Fibroblast of skin of left biceps (primary cell): ENCODE measurements at regions not wholly inside any gene's neighbourhood (a gene's known extent, or its start where the extent isn't known, plus 50 kb on each side); places are given as distances from the start of the nearest gene placed in this dataset.
"Not testable (repeated sequence)": the region's sequence is repeated elsewhere in the genome, so short reads cannot be mapped to it uniquely, and the experiment has no call there.

Experiments
- DNase-seq, 2 experiments: peaks; one replicate each; pipeline ENCODE4 v3.0.0-alpha.2; 2013; ENCODE audit warnings: low read depth in 2 of 2

DNA sequence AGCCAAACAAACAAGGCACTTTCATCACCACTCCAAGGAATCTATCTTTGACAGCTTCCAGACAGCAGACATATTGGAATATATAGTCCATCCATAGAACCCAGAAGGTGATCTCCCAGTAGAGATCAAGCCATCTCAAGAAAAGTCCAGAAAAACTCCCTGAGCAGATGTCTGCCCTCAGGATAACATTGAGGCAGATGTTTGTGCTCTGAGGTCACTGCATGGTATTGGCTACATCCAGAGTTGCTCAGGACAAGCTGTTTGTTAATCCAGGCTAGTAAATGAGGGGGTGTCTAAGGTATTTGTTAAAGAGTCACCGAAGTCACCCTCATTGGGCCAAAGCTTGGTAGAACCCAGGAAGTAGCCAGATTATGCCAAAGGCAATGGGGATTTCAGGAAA lies 556.3 kb upstream of the KLF4 start:
- no peak for DNase-seq

DNA sequence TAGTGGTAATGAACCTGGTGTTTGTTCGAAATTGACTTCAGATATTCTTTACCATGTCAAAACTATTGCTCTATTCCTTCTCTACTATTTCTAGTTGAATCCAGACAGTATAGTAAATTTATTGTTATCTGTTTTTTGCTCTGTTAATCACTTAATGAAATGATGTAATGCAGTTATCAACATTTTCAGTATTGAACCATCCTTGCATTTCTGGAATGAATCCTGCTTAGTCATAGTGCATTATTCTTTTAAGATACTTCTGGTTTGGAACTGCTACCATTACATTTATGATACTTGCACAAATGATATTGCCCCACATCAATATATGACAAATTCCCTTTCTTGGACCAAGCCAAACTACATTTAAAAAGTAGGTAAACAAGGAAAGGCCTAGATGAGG lies 554.0 kb upstream of the KLF4 start:
- no peak for DNase-seq

DNA sequence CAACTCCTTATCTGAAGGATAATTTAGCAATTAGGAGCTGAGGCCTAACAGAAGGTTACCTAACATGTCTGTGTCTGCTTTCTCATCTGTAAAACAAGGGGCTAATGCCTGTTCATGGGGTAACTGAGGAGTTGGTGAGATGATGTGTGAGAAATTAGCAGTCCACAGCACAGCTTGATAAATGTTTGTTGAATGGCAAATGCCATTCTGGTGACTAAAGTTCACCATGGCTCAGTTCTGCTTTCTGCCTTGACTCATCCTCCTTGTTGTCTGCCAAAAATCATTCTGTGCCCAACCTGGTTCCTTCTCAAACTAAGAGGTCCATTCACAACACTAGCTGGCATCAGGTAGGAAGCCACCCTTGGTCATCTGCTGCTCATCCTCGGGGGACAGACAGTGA lies 552.0 kb upstream of the KLF4 start:
- DNase-seq: no peak

DNA sequence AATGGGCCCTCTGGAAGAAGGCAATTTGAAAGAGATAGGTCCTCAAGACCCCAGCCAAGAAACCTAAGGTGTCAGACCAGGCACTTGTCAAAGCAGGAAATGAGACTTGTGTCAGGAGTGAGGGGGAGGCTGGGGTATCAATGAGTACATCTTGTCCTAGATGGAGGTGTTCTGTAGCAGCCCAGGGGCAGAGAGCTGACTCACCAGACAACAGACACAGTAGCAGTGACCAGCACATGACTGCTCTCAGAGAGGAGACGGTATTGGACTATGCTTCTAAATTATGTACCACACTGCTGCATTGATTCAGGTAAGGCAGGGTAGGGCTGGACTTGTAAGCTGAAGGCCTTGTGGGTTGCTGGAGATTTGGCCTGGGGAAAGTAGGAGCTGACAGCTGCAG lies 551.2 kb upstream of the KLF4 start:
- DNase-seq: no peak

DNA sequence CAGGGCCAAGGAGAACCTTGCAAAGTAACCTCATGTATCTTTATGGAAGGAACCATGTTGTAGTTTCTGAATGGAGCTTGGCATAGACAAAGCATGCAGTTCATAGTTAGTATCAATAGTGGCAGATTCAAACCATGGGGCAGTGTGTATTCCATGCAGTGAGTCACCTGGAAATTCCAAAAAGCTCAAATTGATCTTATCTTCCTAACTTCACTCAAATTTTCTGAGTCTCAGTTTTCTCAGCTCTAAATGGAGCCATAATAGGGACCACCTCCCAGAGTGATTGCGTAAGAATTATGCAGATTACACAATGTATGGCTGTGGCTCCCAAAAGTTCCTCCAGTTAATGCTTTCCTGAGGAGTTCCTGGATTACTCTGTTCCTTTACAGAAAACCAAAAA lies 549.9 kb upstream of the KLF4 start:
- DNase-seq: no peak

DNA sequence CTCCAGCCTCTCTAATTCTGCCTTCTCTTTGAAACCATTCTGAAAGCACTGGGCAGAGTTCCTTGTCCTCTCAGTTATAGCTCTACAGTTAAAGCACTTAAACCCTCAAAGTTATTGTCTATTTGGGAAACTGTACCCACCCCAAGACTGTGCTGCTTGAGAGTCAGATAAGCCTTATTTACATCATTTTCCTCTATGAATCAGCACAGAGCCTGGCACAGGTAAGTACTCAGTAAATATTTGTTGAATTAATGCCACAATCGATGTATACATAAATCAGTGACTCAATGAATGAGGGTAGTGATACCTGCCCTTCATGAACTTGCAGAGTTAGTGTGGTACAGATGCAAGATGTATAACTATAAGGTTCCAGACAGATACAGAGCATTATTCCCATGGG lies 549.4 kb upstream of the KLF4 start:
- no peak for DNase-seq

DNA sequence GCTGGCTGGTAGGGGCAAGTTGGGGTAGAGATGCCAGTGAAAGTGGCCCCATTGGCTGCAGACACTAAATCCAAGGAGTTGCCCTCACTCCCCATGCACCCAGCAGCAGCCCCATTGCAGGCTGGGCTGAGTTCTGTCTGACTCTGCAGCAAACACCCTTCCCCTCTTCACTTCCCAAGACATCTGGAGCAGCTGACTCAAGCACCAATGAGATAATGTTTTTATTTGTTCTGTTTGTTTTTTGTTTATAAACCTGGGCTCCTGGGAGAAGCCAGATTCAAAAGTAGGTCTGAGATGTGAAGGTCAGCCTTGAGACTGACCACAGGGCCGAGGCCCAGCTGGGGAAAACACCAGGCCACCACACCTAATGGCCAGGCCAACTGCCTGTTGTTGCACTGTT lies 545.9 kb upstream of the KLF4 start:
- no peak for DNase-seq

DNA sequence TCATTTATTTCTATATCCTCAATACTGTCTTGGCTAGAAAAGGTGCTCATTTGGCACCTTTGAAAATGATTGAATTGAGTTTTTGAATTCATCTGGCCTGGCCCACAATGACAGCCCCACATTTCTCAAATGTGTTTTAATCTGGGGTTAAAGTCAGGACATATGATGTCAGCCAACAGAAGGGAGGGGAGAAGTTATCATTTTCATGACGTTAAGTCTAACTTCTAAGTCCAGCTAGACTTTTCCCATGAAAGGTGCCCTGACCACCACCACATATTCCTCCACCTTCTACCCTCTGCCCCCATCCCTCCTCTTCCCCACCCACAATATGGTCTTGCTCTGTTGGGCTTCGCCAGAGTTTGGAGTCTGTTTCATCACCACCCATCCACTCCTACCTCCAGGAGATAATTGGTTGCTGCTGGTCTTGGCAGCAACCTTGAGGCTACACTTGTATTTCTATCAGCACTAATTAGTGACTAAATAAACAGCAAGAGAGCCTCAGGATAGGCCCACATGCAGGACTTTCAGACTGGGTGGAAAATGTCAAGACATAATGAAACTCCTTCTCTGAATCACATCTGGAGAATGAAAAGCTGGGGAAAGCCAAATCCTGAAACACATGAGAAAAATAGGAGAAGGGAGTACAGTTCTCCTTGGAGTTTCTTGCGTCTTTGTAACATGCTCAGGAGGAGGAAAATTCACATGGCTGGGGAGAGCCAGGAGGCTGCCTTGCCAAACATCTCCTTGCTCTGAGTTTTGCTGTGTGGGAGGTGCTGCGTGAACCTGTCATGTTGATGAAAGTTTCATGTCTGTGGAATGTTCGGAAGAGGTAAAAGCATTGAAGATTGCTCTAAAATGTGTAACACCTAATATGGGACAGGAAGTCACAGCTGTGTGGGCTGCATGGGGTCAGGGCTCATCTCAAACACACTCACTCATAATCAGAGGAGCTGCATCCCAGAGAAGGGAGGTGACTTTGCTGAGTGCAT lies 544.7 kb upstream of the KLF4 start:
- no peak for DNase-seq

DNA sequence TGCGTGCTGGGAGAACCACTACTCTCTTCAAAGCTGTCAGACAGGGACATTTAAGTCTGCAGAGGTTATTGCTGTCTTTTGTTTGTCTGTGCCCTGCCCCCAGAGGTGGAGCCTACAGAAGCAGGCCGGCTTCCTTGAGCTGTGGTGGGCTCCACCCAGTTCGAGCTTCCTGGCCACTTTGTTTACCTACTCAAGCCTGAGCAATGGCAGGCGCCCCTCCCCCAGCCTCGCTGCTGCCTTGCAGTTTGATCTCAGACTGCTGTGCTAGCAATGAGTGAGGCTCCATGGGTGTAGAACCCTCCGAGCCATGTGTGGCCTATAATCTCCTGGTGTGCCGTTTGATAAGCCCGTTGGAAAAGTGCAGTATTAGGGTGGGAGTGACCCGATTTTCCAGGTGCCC lies 542.5 kb upstream of the KLF4 start:
- not testable (repeated sequence) for DNase-seq

DNA sequence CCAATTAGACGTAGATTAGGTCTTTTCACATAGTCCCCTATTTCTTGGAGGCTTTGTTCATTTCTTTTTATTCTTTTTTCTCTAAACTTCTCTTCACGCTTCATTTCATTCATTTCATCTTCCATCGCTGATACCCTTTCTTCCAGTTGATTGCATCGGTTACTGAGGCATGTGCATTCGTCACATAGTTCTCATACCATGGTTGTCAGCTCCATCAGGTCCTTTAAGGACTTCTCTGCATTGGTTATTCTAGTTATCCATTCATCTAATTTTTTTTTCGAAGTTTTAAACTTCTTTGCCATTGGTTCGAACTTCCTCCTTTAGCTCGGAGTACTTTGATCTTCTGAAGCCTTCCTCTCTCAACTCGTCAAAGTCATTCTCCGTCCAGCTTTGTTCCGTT lies 541.7 kb upstream of the KLF4 start:
- DNase-seq: not testable (repeated sequence)

DNA sequence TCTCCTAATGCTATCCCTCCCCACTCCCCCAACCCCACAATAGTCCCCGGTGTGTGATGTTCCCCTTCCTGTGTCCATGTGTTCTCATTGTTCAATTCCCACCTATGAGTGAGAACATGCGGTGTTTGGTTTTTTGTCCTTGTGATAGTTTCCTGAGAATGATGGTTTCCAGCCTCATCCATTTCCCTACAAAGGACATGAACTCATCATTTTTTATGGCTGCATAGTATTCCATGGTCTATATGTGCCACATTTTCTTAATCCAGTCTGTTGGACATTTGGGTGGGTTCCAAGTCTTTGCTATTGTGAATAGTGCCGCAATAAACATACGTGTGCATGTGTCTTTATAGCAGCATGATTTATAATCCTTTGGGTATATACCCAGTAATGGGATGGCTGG lies 537.1 kb upstream of the KLF4 start:
- DNase-seq: not testable (repeated sequence)

DNA sequence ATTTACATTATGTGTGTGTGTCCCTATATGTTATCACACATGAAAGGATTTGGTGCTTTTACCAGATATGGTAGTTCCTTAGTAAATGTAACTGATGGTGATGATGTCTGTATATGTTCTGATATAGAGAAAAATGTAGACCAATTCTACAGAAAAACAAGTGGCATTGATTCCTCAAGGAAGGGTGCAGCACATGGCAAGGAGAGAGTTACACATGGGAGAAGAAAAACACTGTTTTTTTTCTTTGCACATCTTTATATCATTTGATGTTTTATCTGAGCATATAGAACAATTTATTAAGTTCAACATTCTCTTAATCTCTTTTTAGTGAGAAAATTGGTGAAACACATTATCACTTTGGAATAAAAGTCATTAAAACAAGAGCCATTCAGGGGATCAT lies 535.0 kb upstream of the KLF4 start:
- DNase-seq: no peak

DNA sequence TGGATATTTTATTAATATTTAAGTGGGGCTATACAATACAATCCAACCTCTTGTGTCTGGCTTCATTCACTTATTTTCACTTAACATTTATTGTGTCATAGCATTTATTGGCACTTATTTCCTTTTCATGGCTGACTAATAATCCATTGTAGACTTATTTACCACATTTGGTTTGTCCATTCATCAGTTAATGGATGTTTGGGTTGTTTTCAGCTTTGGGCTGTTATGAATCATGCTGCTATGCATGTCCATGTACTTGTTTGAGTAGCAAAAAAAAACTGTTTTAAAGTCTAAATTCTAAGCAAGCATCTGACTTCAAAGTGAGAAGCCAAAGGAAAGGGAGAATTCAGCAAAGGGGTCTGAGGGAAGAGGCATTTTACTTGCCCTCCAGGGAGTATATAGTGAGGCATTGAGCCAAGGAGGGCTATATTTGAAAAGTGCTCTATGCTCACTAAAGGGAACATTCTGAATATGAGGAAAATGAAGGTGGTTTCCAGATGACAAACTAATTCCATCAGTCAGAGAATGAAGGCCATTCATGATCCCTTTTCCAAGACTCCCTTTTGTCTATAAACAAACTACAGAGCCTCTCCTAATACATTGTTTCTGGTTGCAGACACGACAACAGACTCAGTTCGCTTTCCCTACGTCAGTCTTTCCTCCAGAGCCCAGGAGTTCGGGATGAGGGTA lies 532.8 kb upstream of the KLF4 start:
- no peak for DNase-seq

DNA sequence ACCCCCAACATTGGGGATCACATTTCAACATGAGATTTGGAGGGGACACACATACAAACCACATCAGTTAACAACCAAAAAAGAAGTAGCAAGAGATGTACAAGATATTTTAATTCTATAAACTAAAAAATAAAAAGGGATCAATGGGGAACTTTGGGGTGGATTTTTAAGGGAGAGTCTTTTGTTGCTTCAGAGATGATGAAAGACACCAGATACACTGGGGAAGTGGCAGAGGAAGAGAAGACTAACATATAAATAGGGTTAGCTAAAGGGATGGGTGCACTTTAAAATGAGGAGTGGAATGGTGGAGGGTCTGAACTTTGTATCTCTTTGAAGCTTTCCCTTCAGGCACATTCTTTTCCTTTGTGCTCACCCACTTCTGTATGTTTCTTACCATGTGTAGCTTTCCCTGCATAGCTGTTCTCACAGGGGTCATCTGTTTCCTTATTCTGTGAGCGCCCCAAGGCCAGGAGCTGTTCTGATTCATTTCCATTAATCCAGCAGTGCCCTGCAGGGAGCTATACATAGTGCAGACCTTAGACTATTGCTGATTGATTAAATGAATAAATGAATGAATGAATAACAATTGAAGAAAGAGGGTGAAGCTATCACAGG lies 531.6 kb upstream of the KLF4 start:
- DNase-seq: no peak

DNA sequence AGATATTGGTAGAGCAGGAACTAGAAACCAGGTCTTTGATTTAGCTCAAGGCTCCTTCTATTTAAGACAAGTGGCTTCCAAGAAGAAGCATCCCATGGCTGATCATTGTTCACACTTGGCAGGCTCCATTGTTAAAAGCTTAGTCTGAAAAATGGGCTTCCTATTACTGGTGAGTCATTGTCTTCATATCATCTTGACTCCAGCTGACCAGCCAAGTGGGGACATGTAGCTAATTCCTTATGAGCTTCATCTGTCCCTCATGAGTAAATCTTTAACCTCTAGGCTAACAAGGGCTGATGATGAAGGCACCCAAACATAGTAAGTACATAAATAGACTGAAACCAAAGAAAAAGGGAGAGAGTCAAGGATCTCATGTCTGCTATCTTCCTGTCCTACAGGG lies 530.3 kb upstream of the KLF4 start:
- DNase-seq: no peak

DNA sequence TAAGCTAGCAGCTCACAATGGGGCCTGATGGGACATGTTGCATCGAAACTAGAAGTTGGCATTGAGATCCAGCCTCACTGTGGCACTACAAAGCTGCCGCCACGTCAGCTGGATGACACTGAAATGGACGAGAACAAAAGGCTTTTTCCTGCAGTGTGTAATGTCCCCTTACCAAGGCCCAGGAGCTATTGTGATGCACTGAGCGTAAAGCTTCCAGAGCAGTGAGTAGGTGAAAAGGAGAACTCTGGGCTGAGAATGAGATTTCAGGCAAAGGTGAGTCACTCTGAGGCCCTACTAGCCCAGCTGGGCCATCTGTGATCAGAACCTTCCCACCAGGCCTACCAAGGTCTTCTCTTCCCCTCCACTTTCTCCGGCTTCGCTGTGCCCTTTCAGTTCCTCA lies 528.1 kb upstream of the KLF4 start:
- no peak for DNase-seq

DNA sequence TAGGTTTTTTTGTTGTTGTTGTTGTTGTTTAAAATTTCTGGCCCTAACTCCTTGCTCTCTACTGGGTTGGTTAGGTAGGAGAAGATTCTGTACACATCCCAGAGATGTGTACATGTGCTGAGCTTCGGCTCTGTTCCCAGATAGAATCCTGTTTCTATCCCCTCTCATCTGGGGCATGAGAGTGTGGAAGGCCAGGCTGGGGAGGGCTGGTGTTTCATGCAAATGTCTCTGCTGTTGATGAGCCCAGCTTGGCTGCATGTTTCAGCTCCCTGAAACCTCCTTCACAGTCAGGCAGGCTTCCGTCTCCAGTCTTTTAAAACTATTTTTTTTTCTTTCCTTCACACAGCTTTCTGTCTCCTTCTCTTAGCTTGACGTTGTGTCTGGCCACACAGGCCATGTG lies 526.9 kb upstream of the KLF4 start:
- DNase-seq: no peak

DNA sequence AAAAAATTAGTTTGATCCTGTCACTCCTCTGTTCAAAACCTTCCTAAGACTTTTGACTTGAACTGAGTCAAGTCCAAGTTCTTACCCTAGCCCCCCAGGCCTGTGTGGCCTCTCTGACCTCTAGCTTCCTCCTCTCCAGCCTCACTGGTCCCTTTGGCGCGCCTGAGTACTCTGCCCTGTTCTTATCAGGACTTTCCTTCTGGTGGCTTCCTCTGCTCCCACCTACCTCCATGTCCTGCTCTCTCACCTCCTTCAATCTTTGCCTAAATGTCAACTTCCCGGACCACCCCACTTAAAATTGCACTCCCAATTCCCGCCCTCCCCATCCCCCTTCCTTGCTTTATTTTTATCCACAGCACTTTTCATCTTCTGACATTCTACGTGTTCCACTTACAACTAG lies 526.1 kb upstream of the KLF4 start:
- DNase-seq: no peak

DNA sequence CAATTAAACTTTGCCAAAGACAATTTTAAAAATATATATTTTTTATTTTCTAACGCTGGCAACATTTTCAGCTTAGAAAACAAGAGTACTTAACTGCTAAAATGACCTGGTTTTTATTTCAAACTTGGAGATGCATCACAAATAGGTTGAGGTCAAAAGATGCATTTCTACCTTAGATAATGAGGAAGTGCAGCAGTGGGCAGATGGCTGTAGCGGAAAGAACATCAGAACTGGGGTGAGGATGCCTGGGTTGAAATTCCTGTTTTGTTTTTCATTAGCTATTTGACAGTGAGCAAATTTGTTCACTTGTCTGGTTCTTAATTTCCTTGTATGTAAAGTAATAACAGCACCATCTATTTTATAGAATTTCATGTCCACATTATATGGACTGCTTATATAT lies 524.8 kb upstream of the KLF4 start:
- DNase-seq: no peak

DNA sequence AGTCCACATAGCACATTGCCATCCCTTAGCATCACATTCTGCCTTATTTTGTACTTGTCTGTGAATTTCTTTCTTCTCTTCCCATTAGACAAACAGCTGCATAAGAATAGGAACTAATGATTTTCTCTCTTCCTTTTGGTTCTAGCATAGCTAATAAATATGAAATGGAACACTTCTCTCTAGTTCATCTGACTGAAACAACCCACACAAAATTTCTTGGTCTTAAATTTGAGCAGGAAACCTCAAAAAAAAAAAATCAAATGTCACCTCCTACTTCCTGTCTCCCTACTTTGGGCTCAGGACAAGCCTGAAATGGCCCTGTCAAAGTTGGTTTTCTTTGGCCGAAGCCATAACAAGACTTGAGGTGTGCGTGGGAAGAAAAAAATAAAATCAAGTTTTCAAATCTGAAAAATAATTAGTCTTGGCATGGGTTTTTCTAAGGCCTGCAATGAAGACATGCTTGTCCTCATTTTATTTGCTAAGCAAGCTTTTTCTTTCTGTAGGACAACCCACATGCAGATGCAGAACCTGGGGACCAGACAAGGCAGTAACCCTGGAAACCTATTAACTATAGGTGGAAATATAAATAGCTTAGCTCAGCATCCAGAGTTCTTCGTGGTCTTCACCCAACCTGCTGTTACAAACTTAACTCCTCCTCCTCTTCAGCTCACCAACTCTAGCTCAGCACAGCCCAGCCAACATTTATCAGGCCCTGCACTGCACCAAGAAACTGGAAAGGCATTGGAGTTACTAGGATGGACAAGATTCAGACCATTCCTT lies 523.5 kb upstream of the KLF4 start:
- no peak for DNase-seq

DNA sequence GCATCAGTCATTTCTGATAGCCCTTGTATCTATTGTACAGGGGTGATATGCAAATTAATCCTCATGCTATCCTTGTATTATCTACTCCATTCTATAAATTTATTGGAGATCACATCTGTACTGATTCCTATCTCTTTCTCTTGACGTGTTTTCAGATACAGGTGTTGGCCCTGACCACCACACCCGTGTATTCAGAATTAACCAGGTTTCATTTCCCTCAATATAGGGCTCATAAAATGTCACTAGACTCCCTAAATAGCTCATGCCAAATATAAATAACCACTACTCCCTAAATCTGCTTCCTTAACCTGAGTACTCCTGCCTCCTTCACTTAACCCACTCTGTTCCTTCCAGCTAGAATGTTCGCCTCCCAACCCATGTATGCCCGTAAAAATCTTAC lies 522.8 kb upstream of the KLF4 start:
- DNase-seq: no peak

DNA sequence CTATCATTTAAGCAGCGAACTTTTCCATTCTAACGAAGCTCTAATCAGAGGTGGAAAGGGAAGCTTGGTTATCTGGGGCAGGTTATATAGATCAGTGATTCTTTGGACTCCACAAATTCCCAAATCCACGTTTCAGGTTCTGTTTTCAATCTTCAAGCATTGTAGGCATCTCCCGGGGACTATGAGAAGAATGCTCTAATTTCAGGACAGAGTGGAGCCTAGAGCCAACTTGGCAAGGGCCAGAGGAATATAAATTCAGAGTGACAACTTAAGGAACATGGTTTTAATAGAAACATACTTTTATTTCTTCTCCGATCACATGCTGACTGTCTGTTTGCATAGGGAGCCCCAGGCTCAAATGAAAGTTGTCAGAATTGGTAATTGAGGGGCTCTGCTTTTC lies 514.0 kb upstream of the KLF4 start:
- peak in 1 of 2 experiments; percentile 24 for DNase-seq
